GM21529 (cell line): ENCODE measurements at regions not wholly inside any gene's neighbourhood (a gene's known extent, or its start where the extent isn't known, plus 50 kb on each side); places are given as distances from the start of the nearest gene placed in this dataset.
"Not testable (repeated sequence)": the region's sequence is repeated elsewhere in the genome, so short reads cannot be mapped to it uniquely, and the experiment has no call there.

Experiments
- ATAC-seq: cut with Tn5 transposase; IDR thresholded peaks from one replicate; pipeline ENCODE4 v1.9.1; 2021; ENCODE audit not compliant: unreplicated experiment

GRCh38 chr3:197459571-197459970 is 96.2 kb downstream of the BDH1 start:
- not testable (repeated sequence) for ATAC-seq

- no peak for ATAC-seq
Measured at GRCh38 chr3:197458906-197459470, 96.8 kb downstream of the BDH1 start.

- no peak for ATAC-seq
Measured at GRCh38 chr3:197458179-197458707, 97.5 kb downstream of the BDH1 start.

GRCh38 chr3:197456261-197457091 is 99.3 kb downstream of the BDH1 start:
- peak; percentile 79 for ATAC-seq

- ATAC-seq, result not testable (repeated sequence)
Measured at GRCh38 chr3:197454841-197455240, 100.9 kb downstream of the BDH1 start.

- no peak for ATAC-seq
Measured at GRCh38 chr3:197454014-197454413, 101.8 kb downstream of the BDH1 start.

- no peak for ATAC-seq
Measured at GRCh38 chr3:197450810-197451209, 105.0 kb downstream of the BDH1 start.

GRCh38 chr3:197450308-197450707 is 105.5 kb downstream of the BDH1 start:
- ATAC-seq, result no peak

GRCh38 chr3:197449181-197449580 is 106.6 kb downstream of the BDH1 start:
- ATAC-seq, result not testable (repeated sequence)

GRCh38 chr3:197447781-197448180 is 108.0 kb downstream of the BDH1 start:
- ATAC-seq, result not testable (repeated sequence)

GRCh38 chr3:197447057-197447456 is 108.7 kb downstream of the BDH1 start:
- ATAC-seq, result no peak

- ATAC-seq, result no peak
Measured at GRCh38 chr3:197446700-197447056, 109.1 kb downstream of the BDH1 start.

GRCh38 chr3:197445896-197446699 is 109.7 kb downstream of the BDH1 start:
- ATAC-seq, result no peak

- ATAC-seq, result no peak
Measured at GRCh38 chr3:197444793-197445379, 110.9 kb downstream of the BDH1 start.

GRCh38 chr3:197443506-197443905 is 112.3 kb downstream of the BDH1 start:
- no peak for ATAC-seq

GRCh38 chr3:197440717-197441303 is 115.0 kb downstream of the BDH1 start:
- no peak for ATAC-seq

- no peak for ATAC-seq
Measured at GRCh38 chr3:197438906-197439305, 116.9 kb downstream of the BDH1 start.

- ATAC-seq, result no peak
Measured at GRCh38 chr3:197435426-197435825, 120.3 kb downstream of the BDH1 start.

GRCh38 chr3:197434830-197435229 is 120.9 kb downstream of the BDH1 start:
- ATAC-seq, result no peak

GRCh38 chr3:197432384-197433127 is 123.2 kb downstream of the BDH1 start:
- ATAC-seq, result no peak
